ENCODE measurements at regions not wholly inside any gene's neighbourhood (a gene's known extent, or its start where the extent isn't known, plus 50 kb on each side); places are given as distances from the start of the nearest gene placed in this dataset.

GRCh38 chr7:94301024-94301586, 93.6 kb upstream of the COL1A2 start:
- FAIRE-seq: no peak
- TF ChIP-seq POU2F2 (IDR thresholded peaks at IDR 0.05; ENCODE audit: low read depth, low read length) (no peak), POLR2AphosphoS5 (IDR thresholded peaks at IDR 0.05; ENCODE audit: low read depth, low read length) (no peak), PAX5 (IDR thresholded peaks at IDR 0.05; ENCODE audit: insufficient read depth, low read length, severe bottlenecking) (no peak), POLR2A (IDR thresholded peaks at IDR 0.05; ENCODE audit: low read depth, low read length) (no peak), SPI1 (IDR thresholded peaks at IDR 0.05; ENCODE audit: low read depth, low read length) (no peak), TAF1 (IDR thresholded peaks at IDR 0.05; ENCODE audit: low read depth, low read length) (no peak)
- no peak for DNase-seq (ENCODE audit: insufficient read length, low spot score)

- TF ChIP-seq SPI1 (IDR thresholded peaks at IDR 0.05; ENCODE audit: low read depth, low read length) (no peak), POLR2A (IDR thresholded peaks at IDR 0.05; ENCODE audit: low read depth, low read length) (no peak), PAX5 (IDR thresholded peaks at IDR 0.05; ENCODE audit: insufficient read depth, low read length, severe bottlenecking) (no peak), TAF1 (IDR thresholded peaks at IDR 0.05; ENCODE audit: low read depth, low read length) (no peak), POLR2AphosphoS5 (IDR thresholded peaks at IDR 0.05; ENCODE audit: low read depth, low read length) (no peak), POU2F2 (IDR thresholded peaks at IDR 0.05; ENCODE audit: low read depth, low read length) (no peak)
- no peak for DNase-seq (ENCODE audit: insufficient read length, low spot score)
- no peak for FAIRE-seq
Observed at GRCh38 chr7:94303118-94303517, 91.6 kb upstream of the COL1A2 start.

DNA sequence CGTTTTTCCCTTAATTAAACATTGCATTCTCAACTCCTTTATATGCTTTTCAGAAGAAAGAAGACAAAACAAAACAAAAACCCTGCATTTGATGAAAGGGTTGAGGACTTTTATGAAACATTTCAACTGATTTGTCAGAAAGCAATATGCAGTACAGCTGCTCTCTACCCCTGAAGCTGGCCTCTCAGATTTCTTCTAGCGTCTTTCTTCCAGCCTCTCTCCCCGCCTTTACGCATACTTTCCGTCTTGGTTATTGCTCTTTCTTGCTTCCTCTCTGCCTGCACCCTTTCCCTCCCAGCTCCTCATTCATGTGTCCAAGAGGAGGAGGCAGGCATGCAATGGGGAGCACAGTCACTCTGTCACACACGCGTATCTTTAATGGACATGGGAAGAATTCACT, 91.0 kb upstream of the COL1A2 start:
- DNase-seq (ENCODE audit: insufficient read length, low spot score): no peak
- FAIRE-seq: no peak
- TF ChIP-seq POLR2AphosphoS5 (IDR thresholded peaks at IDR 0.05; ENCODE audit: low read depth, low read length) (no peak), TAF1 (IDR thresholded peaks at IDR 0.05; ENCODE audit: low read depth, low read length) (no peak), SPI1 (IDR thresholded peaks at IDR 0.05; ENCODE audit: low read depth, low read length) (no peak), POU2F2 (IDR thresholded peaks at IDR 0.05; ENCODE audit: low read depth, low read length) (no peak), POLR2A (IDR thresholded peaks at IDR 0.05; ENCODE audit: low read depth, low read length) (no peak), PAX5 (IDR thresholded peaks at IDR 0.05; ENCODE audit: insufficient read depth, low read length, severe bottlenecking) (no peak)

DNA sequence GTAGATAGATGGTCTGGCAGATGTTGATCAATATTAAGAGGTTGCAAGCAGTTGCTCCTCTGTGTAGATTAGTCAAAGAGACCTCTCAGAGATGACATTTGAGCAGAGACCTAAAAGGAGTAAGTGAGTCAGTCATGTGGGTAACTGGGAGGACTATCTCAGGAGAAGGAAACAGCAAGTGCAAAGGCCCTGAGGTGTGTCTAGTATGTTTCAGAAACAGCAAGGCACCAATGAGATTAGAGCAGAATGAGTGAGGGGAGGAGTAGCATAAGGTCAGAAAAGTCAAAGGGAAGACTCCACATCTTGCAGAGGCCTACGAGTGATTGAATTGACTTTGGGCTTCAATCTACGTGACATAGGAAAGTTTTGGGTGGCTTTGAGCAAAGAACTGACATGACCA, 89.8 kb upstream of the COL1A2 start:
- no peak for FAIRE-seq
- TF ChIP-seq PAX5 (IDR thresholded peaks at IDR 0.05; ENCODE audit: insufficient read depth, low read length, severe bottlenecking): no peak
- TF ChIP-seq POLR2AphosphoS5 (IDR thresholded peaks at IDR 0.05; ENCODE audit: low read depth, low read length): no peak
- no peak for TF ChIP-seq TAF1 (IDR thresholded peaks at IDR 0.05; ENCODE audit: low read depth, low read length)
- no peak for TF ChIP-seq POU2F2 (IDR thresholded peaks at IDR 0.05; ENCODE audit: low read depth, low read length)
- TF ChIP-seq SPI1 (IDR thresholded peaks at IDR 0.05; ENCODE audit: low read depth, low read length): no peak
- TF ChIP-seq POLR2A (IDR thresholded peaks at IDR 0.05; ENCODE audit: low read depth, low read length): no peak
- no peak for DNase-seq (ENCODE audit: insufficient read length, low spot score)

GRCh38 chr7:94305836-94306235, 88.9 kb upstream of the COL1A2 start:
- TF ChIP-seq POLR2A (IDR thresholded peaks at IDR 0.05; ENCODE audit: low read depth, low read length): no peak
- no peak for TF ChIP-seq TAF1 (IDR thresholded peaks at IDR 0.05; ENCODE audit: low read depth, low read length)
- TF ChIP-seq POLR2AphosphoS5 (IDR thresholded peaks at IDR 0.05; ENCODE audit: low read depth, low read length): no peak
- TF ChIP-seq POU2F2 (IDR thresholded peaks at IDR 0.05; ENCODE audit: low read depth, low read length): no peak
- TF ChIP-seq SPI1 (IDR thresholded peaks at IDR 0.05; ENCODE audit: low read depth, low read length): no peak
- TF ChIP-seq PAX5 (IDR thresholded peaks at IDR 0.05; ENCODE audit: insufficient read depth, low read length, severe bottlenecking): no peak
- no peak for FAIRE-seq

DNA sequence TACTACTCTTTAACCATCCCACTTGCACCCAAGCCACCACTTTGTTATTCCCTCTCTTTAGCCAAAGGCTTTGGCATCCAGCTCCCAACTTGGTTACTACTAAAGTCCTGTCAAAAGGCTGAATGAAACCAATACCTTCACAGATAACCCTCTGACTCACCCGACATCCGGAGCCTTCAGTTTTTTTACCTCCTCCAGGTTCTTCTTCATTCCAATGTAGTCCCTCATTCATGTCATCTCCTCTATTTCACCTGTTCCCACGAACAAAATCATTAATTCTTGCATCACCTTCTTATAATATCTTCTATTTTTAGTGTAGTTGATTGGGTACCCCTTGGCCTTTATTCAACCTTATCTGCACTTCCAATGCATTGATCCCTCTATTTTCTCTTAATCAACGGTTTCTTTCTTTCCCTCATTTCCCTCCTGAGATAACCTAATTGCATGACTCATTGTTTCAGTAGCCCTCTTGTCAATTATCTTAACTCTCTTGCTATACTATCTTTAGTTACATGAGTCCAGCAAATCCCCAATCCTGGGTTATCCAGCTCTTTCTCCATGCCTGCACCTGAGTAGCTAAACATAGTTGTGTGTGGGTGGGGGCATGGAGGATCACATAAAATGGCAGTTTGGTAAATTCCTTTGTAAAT, 87.2 kb upstream of the COL1A2 start:
- FAIRE-seq: no peak
- no peak for DNase-seq (ENCODE audit: insufficient read length, low spot score)
- TF ChIP-seq POU2F2 (IDR thresholded peaks at IDR 0.05; ENCODE audit: low read depth, low read length): no peak
- TF ChIP-seq PAX5 (IDR thresholded peaks at IDR 0.05; ENCODE audit: insufficient read depth, low read length, severe bottlenecking): no peak
- no peak for TF ChIP-seq POLR2A (IDR thresholded peaks at IDR 0.05; ENCODE audit: low read depth, low read length)
- no peak for TF ChIP-seq SPI1 (IDR thresholded peaks at IDR 0.05; ENCODE audit: low read depth, low read length)
- TF ChIP-seq POLR2AphosphoS5 (IDR thresholded peaks at IDR 0.05; ENCODE audit: low read depth, low read length): no peak
- TF ChIP-seq TAF1 (IDR thresholded peaks at IDR 0.05; ENCODE audit: low read depth, low read length): no peak

More at GRCh38 chr7:94305836-94306235, 88.9 kb upstream of the COL1A2 start:
- no peak for DNase-seq (ENCODE audit: insufficient read length, low spot score)

- TF ChIP-seq POLR2AphosphoS5 (IDR thresholded peaks at IDR 0.05; ENCODE audit: low read depth, low read length) (no peak), SPI1 (IDR thresholded peaks at IDR 0.05; ENCODE audit: low read depth, low read length) (no peak), PAX5 (IDR thresholded peaks at IDR 0.05; ENCODE audit: insufficient read depth, low read length, severe bottlenecking) (no peak), POLR2A (IDR thresholded peaks at IDR 0.05; ENCODE audit: low read depth, low read length) (no peak), POU2F2 (IDR thresholded peaks at IDR 0.05; ENCODE audit: low read depth, low read length) (no peak), TAF1 (IDR thresholded peaks at IDR 0.05; ENCODE audit: low read depth, low read length) (no peak)
- FAIRE-seq (no peak), DNase-seq (ENCODE audit: insufficient read length, low spot score) (no peak)
Observed at GRCh38 chr7:94311515-94311914, 83.2 kb upstream of the COL1A2 start.

- FAIRE-seq: no peak
Observed at GRCh38 chr7:94313926-94314325, 80.8 kb upstream of the COL1A2 start.

More at GRCh38 chr7:94313926-94314325, 80.8 kb upstream of the COL1A2 start:
- no peak for DNase-seq (ENCODE audit: insufficient read length, low spot score)
- no peak for TF ChIP-seq POLR2AphosphoS5 (IDR thresholded peaks at IDR 0.05; ENCODE audit: low read depth, low read length)
- no peak for TF ChIP-seq PAX5 (IDR thresholded peaks at IDR 0.05; ENCODE audit: insufficient read depth, low read length, severe bottlenecking)
- TF ChIP-seq POU2F2 (IDR thresholded peaks at IDR 0.05; ENCODE audit: low read depth, low read length): no peak
- TF ChIP-seq TAF1 (IDR thresholded peaks at IDR 0.05; ENCODE audit: low read depth, low read length): no peak
- TF ChIP-seq POLR2A (IDR thresholded peaks at IDR 0.05; ENCODE audit: low read depth, low read length): no peak
- TF ChIP-seq SPI1 (IDR thresholded peaks at IDR 0.05; ENCODE audit: low read depth, low read length): no peak

Measured in GM12891 (cell line).